ENCODE measurements at regions not wholly inside any gene's neighbourhood (a gene's known extent, or its start where the extent isn't known, plus 50 kb on each side); places are given as distances from the start of the nearest gene placed in this dataset.
A peak's percentile ranks its signal among the peaks of the same experiment; 100 is the strongest.

GRCh38 chr21:32916088-32916487 lies 109.6 kb upstream of the OLIG2 start:
- H3K4me3 Mint-ChIP-seq: no peak overlapping the region
- H3K27me3 Mint-ChIP-seq (ENCODE audit: low read depth): no peaks in the 10 kb centered on the region; the same call in 1 of the 2 replicates
- TF ChIP-seq CREM (CRISPR knock-in tag; IDR thresholded peaks at IDR 0.05) (no peak), ZNF416 (CRISPR knock-in tag; IDR thresholded peaks at IDR 0.05) (peak; percentile 79; the same call in 1 of the 2 replicates)
- ChIA-PET POLR2A (no interaction called here), CTCF (interaction anchor here (0.9 to 1.9 kb wide), 4 partner anchors 14 to 78 kb away, joined by 3 to 4 read pairs (median 4); no protein-coding TSS in a partner anchor)
- H3K4me1 Mint-ChIP-seq: peaks cover 18% of the 10 kb centered on the region
- peaks cover 27% of the 10 kb centered on the region for H3K9me3 Mint-ChIP-seq
- no peak for DNase-seq (ENCODE audit: low spot score)
- peaks cover 19% of the 10 kb centered on the region for H3K36me3 Mint-ChIP-seq
- ATAC-seq: no peak
- H3K27ac Mint-ChIP-seq: no peak overlapping the region

GRCh38 chr21:32916522-32917099 lies 109.1 kb upstream of the OLIG2 start:
- H3K27me3 Mint-ChIP-seq (ENCODE audit: low read depth): no peaks in the 10 kb centered on the region; the same call in 1 of the 2 replicates
- ChIA-PET POLR2A (no interaction called here), CTCF (interaction anchor here (0.6 to 2.3 kb wide), 12 partner anchors 14 to 940 kb away, joined by 3 to 13 read pairs (median 4); partner anchors contain the start of gene OLIG2)
- peaks cover 32% of the 10 kb centered on the region for H3K9me3 Mint-ChIP-seq
- H3K4me1 Mint-ChIP-seq: peaks cover 18% of the 10 kb centered on the region
- H3K4me3 Mint-ChIP-seq: no peak overlapping the region
- H3K27ac Mint-ChIP-seq: no peak overlapping the region
- ATAC-seq: 0 out of 2 replicates have a peak, but pooled peaks have one; percentile 17
- peaks cover 19% of the 10 kb centered on the region for H3K36me3 Mint-ChIP-seq
- no peak for DNase-seq (ENCODE audit: low spot score)
- TF ChIP-seq SOX15 (CRISPR knock-in tag; IDR thresholded peaks at IDR 0.05): no peak
- no peak for TF ChIP-seq IRF2 (CRISPR knock-in tag; IDR thresholded peaks at IDR 0.05; ENCODE audit: borderline replicate concordance, low read depth)
- no peak for TF ChIP-seq KAT7 (CRISPR knock-in tag; IDR thresholded peaks at IDR 0.05; ENCODE audit: borderline replicate concordance)
- no peak for TF ChIP-seq MXD4 (CRISPR knock-in tag; IDR thresholded peaks at IDR 0.05; ENCODE audit: borderline replicate concordance)
- TF ChIP-seq ZNF671 (CRISPR knock-in tag; IDR thresholded peaks at IDR 0.05): no peak
- no peak for TF ChIP-seq GABPB1 (CRISPR knock-in tag; IDR thresholded peaks at IDR 0.05)
- TF ChIP-seq ZNF263 (CRISPR knock-in tag; IDR thresholded peaks at IDR 0.05; ENCODE audit: low read depth): no peak
- TF ChIP-seq ETV6 (CRISPR knock-in tag; IDR thresholded peaks at IDR 0.05): no peak
- TF ChIP-seq PRRX2 (CRISPR knock-in tag; IDR thresholded peaks at IDR 0.05): no peak
- no peak for TF ChIP-seq SP1 (CRISPR knock-in tag; conservative IDR thresholded peaks at IDR 0.05)
- TF ChIP-seq ZNF396 (CRISPR knock-in tag; IDR thresholded peaks at IDR 0.05; ENCODE audit: borderline replicate concordance): no peak
- TF ChIP-seq GRHL2 (CRISPR knock-in tag; IDR thresholded peaks at IDR 0.05; ENCODE audit: insufficient replicate concordance, severe bottlenecking): no peak

- H3K4me3 Mint-ChIP-seq: no peak overlapping the region
- H3K9me3 Mint-ChIP-seq: peaks cover 37% of the 10 kb centered on the region
- peaks cover 18% of the 10 kb centered on the region for H3K4me1 Mint-ChIP-seq
- no peak overlapping the region; the same call in 1 of the 2 replicates for H3K27ac Mint-ChIP-seq
- CTCF ChIA-PET: interaction anchor here (0.6 to 2.3 kb wide), 19 partner anchors 13 to 941 kb away, joined by 3 to 13 read pairs (median 3); partner anchors contain the start of gene OLIG2
- DNase-seq (ENCODE audit: low spot score): no peak
- H3K27me3 Mint-ChIP-seq (ENCODE audit: low read depth): no peaks in the 10 kb centered on the region; the same call in 1 of the 2 replicates
- no peak for ATAC-seq
- POLR2A ChIA-PET: no interaction called here
- H3K36me3 Mint-ChIP-seq: peaks cover 19% of the 10 kb centered on the region
- TF ChIP-seq ZNF512 (CRISPR knock-in tag; IDR thresholded peaks at IDR 0.05; ENCODE audit: borderline replicate concordance) (no peak), NFATC4 (CRISPR knock-in tag; IDR thresholded peaks at IDR 0.05) (no peak), NFE2L1 (CRISPR knock-in tag; IDR thresholded peaks at IDR 0.05) (no peak), MYBL2 (CRISPR knock-in tag; IDR thresholded peaks at IDR 0.05) (no peak), ZNF317 (CRISPR knock-in tag; IDR thresholded peaks at IDR 0.05; ENCODE audit: borderline replicate concordance, low read depth) (no peak), STAT6 (CRISPR knock-in tag; conservative IDR thresholded peaks at IDR 0.05; ENCODE audit: low read depth) (no peak), FOXP1 (CRISPR knock-in tag; IDR thresholded peaks at IDR 0.05; ENCODE audit: borderline replicate concordance) (no peak), USF1 (CRISPR knock-in tag; IDR thresholded peaks at IDR 0.05) (no peak), ESRRA (CRISPR knock-in tag; IDR thresholded peaks at IDR 0.05; ENCODE audit: borderline replicate concordance) (no peak), IRF1 (CRISPR knock-in tag; IDR thresholded peaks at IDR 0.05) (no peak), SMAD4 (CRISPR knock-in tag; IDR thresholded peaks at IDR 0.05) (no peak), PREB (CRISPR knock-in tag; IDR thresholded peaks at IDR 0.05; ENCODE audit: borderline replicate concordance) (no peak)
Measured at GRCh38 chr21:32917362-32918135, 108.2 kb upstream of the OLIG2 start.
